22Rv1 (cell line): ENCODE measurements at regions not wholly inside any gene's neighbourhood (a gene's known extent, or its start where the extent isn't known, plus 50 kb on each side); places are given as distances from the start of the nearest gene placed in this dataset.
"Not testable (repeated sequence)": the region's sequence is repeated elsewhere in the genome, so short reads cannot be mapped to it uniquely, and the experiment has no call there.

ENCODE experiments used
- H3K27ac ChIP-seq: fragments of 450-650 bp; 2 replicates; pipeline ENCODE4 v1.5.1; 2017
- CTCF ChIP-seq: fragments of 450-650 bp; IDR thresholded peaks from 2 replicates; pipeline ENCODE4 v1.5.1; 2017; ENCODE audit warnings: mild to moderate bottlenecking
- ZFX ChIP-seq: fragments of 450-650 bp; IDR thresholded peaks from 2 replicates; pipeline ENCODE4 v1.6.1; 2017; ENCODE audit warnings: antibody characterized with exemption, borderline replicate concordance

- TF ChIP-seq CTCF = no peak
- TF ChIP-seq ZFX = no peak
- H3K27ac ChIP-seq = no peak overlapping the region
These were observed 134.9 kb upstream of the LPCAT1 start for GRCh38 chr5:1658665-1659064.

GRCh38 chr5:1657161-1657741, 133.5 kb upstream of the LPCAT1 start:
- TF ChIP-seq ZFX (no peak), CTCF (no peak)
- no peak overlapping the region for H3K27ac ChIP-seq

GRCh38 chr5:1656271-1656975, 132.7 kb upstream of the LPCAT1 start:
- H3K27ac ChIP-seq = no peak overlapping the region
- no peak for TF ChIP-seq ZFX
- no peak for TF ChIP-seq CTCF

GRCh38 chr5:1655496-1656270, 131.9 kb upstream of the LPCAT1 start:
- no peak for TF ChIP-seq ZFX
- TF ChIP-seq CTCF = no peak
- no peak overlapping the region for H3K27ac ChIP-seq

GRCh38 chr5:1654786-1655495, 131.2 kb upstream of the LPCAT1 start:
- no peak overlapping the region for H3K27ac ChIP-seq
- no peak for TF ChIP-seq CTCF

- TF ChIP-seq CTCF = peak; percentile 60
- H3K27ac ChIP-seq = not testable (repeated sequence)
These were observed 130.2 kb upstream of the LPCAT1 start for GRCh38 chr5:1653698-1654651.
